ENCODE measurements at regions not wholly inside any gene's neighbourhood (a gene's known extent, or its start where the extent isn't known, plus 50 kb on each side); places are given as distances from the start of the nearest gene placed in this dataset.

DNA sequence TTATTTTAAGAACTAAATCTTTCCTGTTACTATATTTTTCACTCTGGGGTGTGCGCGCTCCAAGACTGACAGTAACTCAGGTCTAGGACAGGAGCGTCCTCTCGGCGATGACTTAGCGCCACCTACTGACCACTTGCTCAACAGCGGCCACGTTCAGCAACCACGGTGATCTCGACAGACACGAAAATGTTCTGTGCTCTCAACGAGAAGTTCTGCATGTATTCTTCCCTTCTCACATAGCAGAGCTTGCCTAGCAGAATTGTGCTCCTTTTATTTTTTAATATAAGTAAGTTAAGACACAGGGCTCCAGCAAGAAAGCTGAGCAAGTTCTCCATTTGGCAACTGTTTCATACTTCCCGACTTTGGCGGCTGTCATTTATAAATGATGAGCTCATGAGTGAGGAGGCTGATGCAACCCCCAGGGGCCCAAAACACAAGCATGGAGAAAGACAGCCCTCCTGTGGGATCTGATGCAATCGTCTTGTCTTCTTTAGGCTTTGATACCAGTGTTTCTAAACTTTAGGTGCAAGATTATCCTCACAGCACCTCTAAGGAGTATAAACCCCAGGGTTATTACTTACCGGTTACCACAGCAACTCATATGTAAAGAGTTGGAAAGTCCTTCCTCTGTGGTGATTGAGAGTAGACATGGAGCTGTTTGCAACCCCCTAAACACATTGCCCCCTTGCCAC, 92.6 kb downstream of the HHIPL2 start:
- Histone ChIP-seq H3K4me3 (ENCODE audit: low read length in 3 of 3) (peak overlapping the region in 1 of 3 donors; percentile 35), H3K4me1 (ENCODE audit: control insufficient read depth in 2 of 3, insufficient read depth in 2 of 3, low read depth in 1 of 3, low read length in 3 of 3) (no peaks in the 10 kb centered on the region), H3K9me3 (ENCODE audit: control insufficient read depth in 2 of 3, insufficient read depth in 1 of 3, low read length in 3 of 3) (peaks cover 0 to 10% (median 0%) of the 10 kb centered on the region in 3 donors), H3K9ac (ENCODE audit: low read length in 3 of 3) (peak overlapping the region in 1 of 3 donors; percentile 16), H3K36me3 (ENCODE audit: control insufficient read depth in 2 of 3, insufficient read depth in 3 of 3, low read length in 3 of 3) (no peaks in the 10 kb centered on the region), H3K27ac (ENCODE audit: low read depth in 2 of 2, low read length in 2 of 2) (no peak overlapping the region), H3K27me3 (ENCODE audit: control insufficient read depth, insufficient read depth, low read length) (no peaks in the 10 kb centered on the region)
- TF ChIP-seq, protein P1, sequence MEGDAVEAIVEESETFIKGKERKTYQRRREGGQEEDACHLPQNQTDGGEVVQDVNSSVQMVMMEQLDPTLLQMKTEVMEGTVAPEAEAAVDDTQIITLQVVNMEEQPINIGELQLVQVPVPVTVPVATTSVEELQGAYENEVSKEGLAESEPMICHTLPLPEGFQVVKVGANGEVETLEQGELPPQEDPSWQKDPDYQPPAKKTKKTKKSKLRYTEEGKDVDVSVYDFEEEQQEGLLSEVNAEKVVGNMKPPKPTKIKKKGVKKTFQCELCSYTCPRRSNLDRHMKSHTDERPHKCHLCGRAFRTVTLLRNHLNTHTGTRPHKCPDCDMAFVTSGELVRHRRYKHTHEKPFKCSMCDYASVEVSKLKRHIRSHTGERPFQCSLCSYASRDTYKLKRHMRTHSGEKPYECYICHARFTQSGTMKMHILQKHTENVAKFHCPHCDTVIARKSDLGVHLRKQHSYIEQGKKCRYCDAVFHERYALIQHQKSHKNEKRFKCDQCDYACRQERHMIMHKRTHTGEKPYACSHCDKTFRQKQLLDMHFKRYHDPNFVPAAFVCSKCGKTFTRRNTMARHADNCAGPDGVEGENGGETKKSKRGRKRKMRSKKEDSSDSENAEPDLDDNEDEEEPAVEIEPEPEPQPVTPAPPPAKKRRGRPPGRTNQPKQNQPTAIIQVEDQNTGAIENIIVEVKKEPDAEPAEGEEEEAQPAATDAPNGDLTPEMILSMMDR (IDR thresholded peaks at IDR 0.05; ENCODE audit: borderline replicate concordance, extremely low read depth, insufficient read depth) = peak; percentile 92
- DNase-seq (peak; percentile 82 to 90 (median 89)), FAIRE-seq (peak; percentile 60)
- intact Hi-C loops (cut with DNase I) = no loop called here

DNA sequence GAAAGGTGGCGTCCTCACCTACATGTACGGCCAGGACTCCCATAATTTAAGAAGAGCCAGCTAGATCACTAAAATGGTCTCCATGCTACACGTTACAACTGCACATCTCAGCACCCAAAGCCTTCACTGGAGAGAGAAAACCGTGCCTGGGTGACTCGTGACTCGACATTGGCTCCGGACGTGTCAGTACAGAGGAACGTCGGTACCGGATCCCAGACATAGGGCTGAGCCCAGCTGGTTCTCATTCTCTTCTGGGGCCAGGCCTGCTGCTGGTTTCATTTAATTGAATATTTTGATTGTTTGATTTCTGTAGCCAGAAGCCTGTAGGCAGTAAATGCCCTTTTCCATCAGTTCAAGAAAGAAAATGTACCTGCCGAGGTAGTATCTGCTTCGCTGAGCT, 93.1 kb downstream of the HHIPL2 start:
- no peak overlapping the region for H3K27ac ChIP-seq (ENCODE audit: low read depth in 2 of 2, low read length in 2 of 2)
- H3K4me1 ChIP-seq (ENCODE audit: control insufficient read depth in 2 of 3, insufficient read depth in 2 of 3, low read depth in 1 of 3, low read length in 3 of 3) = no peaks in the 10 kb centered on the region
- H3K4me3 ChIP-seq (ENCODE audit: low read length in 3 of 3) = peak overlapping the region in 1 of 3 donors; percentile 35
- TF ChIP-seq, protein P1 (IDR thresholded peaks at IDR 0.05; ENCODE audit: borderline replicate concordance, extremely low read depth, insufficient read depth) = no peak
- H3K36me3 ChIP-seq (ENCODE audit: control insufficient read depth in 2 of 3, insufficient read depth in 3 of 3, low read length in 3 of 3) = no peaks in the 10 kb centered on the region
- no peaks in the 10 kb centered on the region for H3K27me3 ChIP-seq (ENCODE audit: control insufficient read depth, insufficient read depth, low read length)
- intact Hi-C loops (cut with DNase I) = no loop called here
- FAIRE-seq = no peak
- DNase-seq = peak in 2 of 5 donors; percentile 16 to 47
- H3K9me3 ChIP-seq (ENCODE audit: control insufficient read depth in 2 of 3, insufficient read depth in 1 of 3, low read length in 3 of 3) = peaks cover 0 to 10% (median 0%) of the 10 kb centered on the region in 3 donors
- H3K9ac ChIP-seq (ENCODE audit: low read length in 3 of 3) = peak overlapping the region in 1 of 3 donors; percentile 16

DNA sequence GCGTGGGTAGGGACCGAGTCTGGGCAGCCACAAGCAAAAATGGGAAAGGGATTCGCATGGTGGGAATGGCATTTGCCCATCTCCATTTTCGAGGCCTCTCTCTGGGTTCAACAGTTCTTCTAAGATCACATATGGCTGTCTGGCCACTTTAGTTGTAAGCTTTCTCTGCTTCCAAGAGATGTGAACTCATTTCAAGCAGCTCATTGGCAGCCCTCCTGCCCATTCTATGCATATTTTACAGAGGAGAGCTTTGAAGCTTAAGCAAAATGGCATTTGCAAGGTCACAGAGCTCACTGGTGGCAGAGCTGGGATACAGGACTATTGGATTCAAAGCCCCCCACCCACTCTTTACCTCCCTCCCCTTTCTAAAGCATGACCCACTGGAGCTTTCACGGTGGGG, 93.7 kb downstream of the HHIPL2 start:
- TF ChIP-seq, protein P1 (IDR thresholded peaks at IDR 0.05; ENCODE audit: borderline replicate concordance, extremely low read depth, insufficient read depth) = no peak
- DNase-seq = no peak
- Histone ChIP-seq H3K27me3 (ENCODE audit: control insufficient read depth, insufficient read depth, low read length) (no peaks in the 10 kb centered on the region), H3K9me3 (ENCODE audit: control insufficient read depth in 2 of 3, insufficient read depth in 1 of 3, low read length in 3 of 3) (peaks cover 0 to 10% (median 0%) of the 10 kb centered on the region in 3 donors), H3K4me3 (ENCODE audit: low read length in 3 of 3) (no peak overlapping the region), H3K9ac (ENCODE audit: low read length in 3 of 3) (no peak overlapping the region), H3K4me1 (ENCODE audit: control insufficient read depth in 2 of 3, insufficient read depth in 2 of 3, low read depth in 1 of 3, low read length in 3 of 3) (no peaks in the 10 kb centered on the region), H3K36me3 (ENCODE audit: control insufficient read depth in 2 of 3, insufficient read depth in 3 of 3, low read length in 3 of 3) (no peaks in the 10 kb centered on the region), H3K27ac (ENCODE audit: low read depth in 2 of 2, low read length in 2 of 2) (no peak overlapping the region)
- intact Hi-C loops (cut with DNase I) = no loop called here
- FAIRE-seq = no peak
